RKO (cell line): ENCODE measurements at regions not wholly inside any gene's neighbourhood (a gene's known extent, or its start where the extent isn't known, plus 50 kb on each side); places are given as distances from the start of the nearest gene placed in this dataset.
A peak's percentile ranks its signal among the peaks of the same experiment; 100 is the strongest.

ENCODE experiments used
- DNase-seq: peaks from one replicate; pipeline ENCODE4 v3.0.0-alpha.2; 2016; ENCODE audit warnings: low spot score

DNA sequence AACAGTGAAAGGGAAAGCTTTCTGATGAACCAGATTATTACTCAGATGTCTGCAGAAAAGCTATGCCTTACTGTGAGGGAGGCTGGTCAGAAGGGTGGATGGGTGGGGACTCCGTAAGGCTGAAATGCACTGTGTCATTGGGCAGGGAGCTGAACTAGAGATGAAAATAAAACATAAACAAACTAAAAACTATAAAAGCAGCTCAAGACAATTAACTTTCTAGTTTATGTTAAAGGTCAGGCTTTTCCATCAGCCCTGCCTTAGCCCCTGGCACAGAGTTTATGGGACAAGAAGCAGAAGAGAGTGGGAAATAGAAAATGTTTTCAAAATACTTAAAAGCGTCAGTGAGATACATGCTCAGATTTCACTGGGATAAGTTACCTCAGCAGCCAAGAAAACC, 310.0 kb upstream of the UBE2E2 start:
- DNase-seq = no peak

DNA sequence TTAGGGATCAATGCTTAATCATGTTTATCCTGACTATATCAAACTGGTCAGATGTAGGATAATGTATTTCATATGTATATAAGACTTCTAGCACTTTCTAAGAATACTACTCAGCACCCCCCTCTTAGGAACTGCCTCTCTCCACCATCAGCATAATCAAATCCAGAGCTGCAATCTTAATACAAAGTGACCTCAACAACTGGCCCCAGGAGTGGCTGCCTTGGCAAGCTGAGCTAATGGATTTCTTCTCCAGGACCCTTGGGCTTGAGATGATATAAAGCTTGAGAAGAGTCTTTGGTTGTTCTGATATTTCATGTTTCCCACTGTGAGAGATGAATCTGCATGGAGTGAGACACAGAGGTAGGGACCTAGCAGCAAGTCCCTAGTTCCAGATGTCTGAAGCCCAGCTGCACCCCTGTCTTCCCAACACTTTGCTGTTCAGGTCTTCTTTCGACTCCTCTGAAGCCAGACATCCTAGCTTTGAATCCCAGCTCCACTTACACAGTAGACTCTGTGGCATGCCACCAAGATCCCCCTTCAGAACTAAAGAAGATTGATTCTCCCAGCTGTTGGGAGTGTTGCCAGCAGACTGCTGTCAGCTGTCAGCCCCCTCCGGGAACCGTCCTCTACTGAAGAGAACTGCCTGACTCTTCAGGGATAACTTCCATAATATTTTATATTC, 309.3 kb upstream of the UBE2E2 start:
- DNase-seq = no peak

DNA sequence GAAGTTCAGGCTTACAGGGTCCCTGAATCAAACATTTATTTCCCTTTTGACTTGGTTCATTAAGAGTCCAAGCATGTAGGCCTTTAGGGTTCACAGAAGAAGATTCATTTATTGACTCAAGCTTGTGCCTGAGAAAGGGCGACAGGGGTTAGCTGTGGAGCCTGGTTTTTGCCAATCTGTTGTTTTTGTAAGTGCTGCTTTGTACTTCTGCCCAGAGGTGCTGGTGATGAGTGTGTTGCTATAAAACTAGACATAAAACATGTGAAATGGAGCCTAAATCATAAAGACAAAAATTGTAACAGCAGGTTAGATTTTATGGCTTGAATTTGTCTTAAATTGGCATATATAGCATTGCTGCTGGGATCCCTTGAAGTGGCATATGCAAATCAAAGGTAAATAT, 308.3 kb upstream of the UBE2E2 start:
- no peak for DNase-seq

DNA sequence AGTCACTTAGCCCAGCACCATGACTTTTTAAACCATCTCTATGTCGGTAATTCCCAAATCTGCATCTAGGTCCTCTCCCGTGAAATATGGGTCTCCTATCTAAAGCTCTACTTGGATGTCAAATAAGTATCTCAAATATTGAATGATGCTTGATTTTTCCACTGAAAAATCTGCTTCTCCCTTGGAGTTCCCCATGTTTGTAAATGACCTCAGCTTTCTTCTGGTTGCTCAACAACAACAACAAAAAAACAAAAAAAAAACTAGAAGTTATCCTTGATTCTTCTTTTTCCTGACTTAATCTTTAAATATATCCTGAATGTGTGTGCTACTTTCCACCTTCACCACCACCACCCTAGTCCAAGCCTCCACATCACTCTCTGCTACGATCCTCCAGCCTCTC, 307.5 kb upstream of the UBE2E2 start:
- DNase-seq = no peak

- DNase-seq = no peak
These were observed 304.6 kb upstream of the UBE2E2 start for GRCh38 chr3:22898558-22898957.

DNA sequence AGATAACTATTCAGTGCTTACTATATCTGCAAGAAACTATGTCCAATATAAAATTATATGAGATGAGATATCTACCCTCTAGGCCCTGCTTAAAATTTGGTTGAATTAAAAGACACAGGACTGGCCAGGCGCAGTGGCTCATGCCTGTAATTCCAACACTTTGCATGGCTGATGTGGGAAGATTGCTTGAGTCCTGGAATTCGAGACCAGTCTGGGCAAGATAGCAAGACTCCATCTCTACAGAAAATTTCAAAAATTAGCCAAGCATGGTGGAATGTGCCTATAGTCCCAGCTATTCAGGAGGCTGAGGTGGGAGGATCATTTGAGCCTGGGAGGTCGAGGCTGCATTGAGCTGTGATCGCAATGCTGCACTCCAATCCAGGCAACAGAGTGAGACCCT, 303.7 kb upstream of the UBE2E2 start:
- no peak for DNase-seq

DNA sequence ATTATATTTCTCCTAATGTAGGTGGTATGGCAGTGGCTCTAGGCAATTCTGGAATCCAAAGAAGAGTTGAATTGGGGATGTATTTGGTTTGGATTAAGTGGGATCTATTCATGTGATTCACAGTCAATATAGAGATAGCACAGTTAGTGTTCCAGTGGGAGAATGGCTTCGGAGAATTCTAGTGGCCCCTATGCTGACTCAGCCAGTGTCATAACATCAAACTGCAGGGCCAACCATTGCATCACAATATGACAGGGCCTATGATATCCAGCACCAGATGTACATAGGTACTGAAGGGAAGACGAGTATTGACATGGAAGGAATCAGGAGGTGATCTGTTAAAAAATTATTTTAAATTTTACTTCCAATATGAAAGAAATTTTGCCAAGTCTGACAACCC, 302.8 kb upstream of the UBE2E2 start:
- DNase-seq = no peak

GRCh38 chr3:22901684-22902083, 301.4 kb upstream of the UBE2E2 start:
- no peak for DNase-seq

DNA sequence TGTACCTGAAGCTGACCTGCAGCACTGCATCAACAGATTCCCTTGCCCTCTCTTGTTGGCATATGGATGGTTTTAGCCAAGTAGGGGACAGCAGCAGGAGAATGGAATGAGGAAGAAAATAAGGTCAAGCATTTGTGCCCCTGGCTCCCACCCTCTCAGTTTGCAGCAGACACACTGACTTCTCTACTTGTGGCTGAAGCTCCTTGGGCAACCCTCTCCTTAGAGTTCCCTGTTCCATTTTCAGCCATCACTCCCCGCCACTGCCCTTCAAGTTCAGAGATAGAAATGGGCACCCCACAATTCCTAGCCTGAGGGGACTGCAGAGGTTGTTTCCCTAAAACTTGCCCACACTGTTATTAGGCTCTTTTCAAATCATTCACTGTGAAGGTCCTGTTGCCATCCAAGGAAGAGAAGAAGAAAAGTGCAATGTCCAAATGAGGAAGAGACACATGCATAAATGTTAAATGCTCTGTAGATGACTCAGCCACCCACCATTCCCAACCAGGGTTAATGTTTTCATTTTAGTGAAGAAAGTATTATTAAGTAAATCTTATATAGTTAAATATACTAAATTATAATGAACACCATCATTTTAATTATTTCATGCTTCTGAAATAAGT, 295.9 kb upstream of the UBE2E2 start:
- DNase-seq = no peak

GRCh38 chr3:22907796-22908195, 295.3 kb upstream of the UBE2E2 start:
- no peak for DNase-seq

- DNase-seq = peak; percentile 1
These were observed 294.1 kb upstream of the UBE2E2 start for GRCh38 chr3:22908989-22909507.

DNA sequence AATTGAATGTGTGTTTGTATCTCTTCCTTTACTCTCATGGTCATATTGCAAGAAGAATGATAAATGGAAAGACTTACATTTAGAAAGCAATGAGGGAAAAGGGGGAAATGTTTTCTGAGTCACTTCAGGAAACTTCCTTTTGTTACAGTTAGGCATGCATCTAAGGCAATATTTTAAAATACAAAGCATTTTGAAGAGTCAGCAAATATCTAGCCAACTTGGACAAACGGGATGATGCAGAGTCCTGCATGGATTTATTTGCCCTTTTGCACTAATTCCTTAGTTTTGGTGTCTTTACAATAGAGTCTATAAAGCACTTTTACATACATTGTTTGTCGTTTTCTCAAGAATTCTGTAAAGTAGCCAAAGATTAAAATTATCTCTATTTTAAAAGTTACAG, 286.2 kb upstream of the UBE2E2 start:
- DNase-seq = no peak

- DNase-seq = no peak
These were observed 283.1 kb upstream of the UBE2E2 start for GRCh38 chr3:22920006-22920405.

- DNase-seq = peak; percentile 26
These were observed 280.8 kb upstream of the UBE2E2 start for GRCh38 chr3:22922317-22922716.

- no peak for DNase-seq
These were observed 279.4 kb upstream of the UBE2E2 start for GRCh38 chr3:22923711-22924110.

GRCh38 chr3:22928216-22929110, 274.7 kb upstream of the UBE2E2 start:
- DNase-seq = no peak

DNA sequence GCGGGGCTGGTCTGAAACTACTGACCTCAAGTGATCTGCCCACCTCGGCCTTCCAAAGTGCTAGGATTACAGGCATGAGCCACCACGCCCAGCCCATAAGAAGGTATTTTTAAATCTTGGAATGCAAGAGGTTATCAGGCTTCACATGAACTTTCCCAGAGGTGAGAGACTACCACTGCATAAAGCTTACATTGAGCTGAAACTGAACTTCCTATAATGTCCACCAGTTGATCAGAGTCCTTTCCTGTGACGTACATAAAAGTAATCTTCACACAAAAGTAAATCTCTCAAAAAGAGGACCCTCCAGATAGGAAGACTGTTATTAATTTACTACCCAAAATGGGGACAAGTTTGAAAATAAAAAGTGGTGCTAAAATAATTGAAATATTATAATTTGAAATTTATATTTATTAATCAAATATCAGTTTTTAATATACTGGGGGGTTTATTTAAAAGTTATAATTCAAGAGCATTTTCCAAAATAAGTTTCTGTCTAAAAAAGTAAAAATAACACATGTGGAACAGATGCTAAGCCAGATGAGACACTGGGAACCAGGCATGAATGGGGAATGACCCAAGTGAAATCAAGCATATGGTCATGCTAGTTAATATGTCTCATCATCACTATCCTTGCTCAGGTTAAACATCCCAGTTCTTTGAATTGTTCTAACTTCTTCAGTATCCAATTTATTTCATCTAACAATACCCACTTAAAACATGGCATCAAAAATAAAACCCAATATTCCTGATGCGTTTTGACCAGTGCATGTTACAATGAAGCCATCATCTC, 269.9 kb upstream of the UBE2E2 start:
- no peak for DNase-seq

DNA sequence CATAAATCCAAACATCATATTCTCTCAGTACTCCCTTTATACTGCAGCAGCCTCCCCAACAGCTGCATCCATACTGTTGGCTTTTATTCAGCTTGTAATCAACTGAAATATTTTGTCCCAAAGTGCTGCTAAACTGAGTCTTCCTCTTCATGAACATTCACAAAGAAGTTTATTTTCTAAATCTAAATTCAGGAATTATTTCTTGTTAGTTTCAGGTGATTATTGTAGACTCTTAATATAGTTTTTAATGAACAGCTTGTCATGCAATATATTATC, 269.3 kb upstream of the UBE2E2 start:
- no peak for DNase-seq

DNA sequence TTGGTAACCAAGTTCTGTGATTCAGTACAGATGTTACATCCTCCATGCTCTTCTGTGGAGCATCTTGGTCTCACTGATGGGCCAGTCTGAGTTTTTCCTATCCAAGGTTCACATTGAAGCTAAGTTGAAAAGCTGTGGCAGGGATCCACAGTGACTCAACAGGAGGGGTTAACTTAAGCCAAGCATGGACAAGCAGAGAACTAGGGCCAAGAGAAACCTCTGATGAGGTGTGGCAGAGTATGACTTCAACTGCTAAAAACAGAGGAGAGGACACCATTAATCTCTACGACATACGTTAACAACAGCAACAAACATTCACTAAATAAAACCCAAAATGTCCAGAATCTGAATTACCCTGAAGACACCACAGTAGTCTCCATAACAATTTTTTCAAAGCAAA, 268.1 kb upstream of the UBE2E2 start:
- no peak for DNase-seq

DNA sequence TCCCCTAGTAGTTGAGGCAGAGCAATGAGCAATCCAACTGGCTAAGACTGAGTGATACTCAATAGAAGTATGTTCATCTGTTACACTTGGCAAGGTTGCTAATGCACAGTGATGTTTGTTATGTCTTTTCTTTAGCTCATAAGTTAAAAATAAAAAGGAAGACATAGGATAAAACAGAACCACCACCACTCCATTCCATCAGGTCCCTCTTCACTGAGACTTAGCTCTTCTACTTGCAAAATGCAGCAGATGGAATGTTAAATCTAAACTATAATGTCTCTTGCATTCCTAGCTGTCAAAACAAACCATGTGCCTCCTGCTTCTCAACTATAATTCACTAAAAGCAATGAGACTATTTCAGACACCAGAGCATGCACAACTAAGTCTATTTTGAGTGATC, 265.6 kb upstream of the UBE2E2 start:
- no peak for DNase-seq

- no peak for DNase-seq
These were observed 264.4 kb upstream of the UBE2E2 start for GRCh38 chr3:22938739-22939138.

GRCh38 chr3:22939349-22939748, 263.8 kb upstream of the UBE2E2 start:
- DNase-seq = no peak
